Heart left ventricle (tissue), 13 donors: ENCODE measurements at regions not wholly inside any gene's neighbourhood (a gene's known extent, or its start where the extent isn't known, plus 50 kb on each side); places are given as distances from the start of the nearest gene placed in this dataset.

Experiments
- CTCF ChIP-seq, 12 donors: fragments of 200-600 bp; sonication (generic) in 4 of 12; IDR thresholded peaks; one replicate each; pipeline versions ENCODE4 v1.5.0 to v1.8.0; 2018 to 2022; ENCODE audit warnings: antibody characterized with exemption in 12 of 12, mild to moderate bottlenecking in 5 of 12
- POLR2A ChIP-seq, 2 donors: fragments of 450-650 bp; IDR thresholded peaks; one replicate each; pipeline ENCODE4 v1.6.1; 2017; ENCODE audit warnings: antibody characterized with exemption in 2 of 2, mild to moderate bottlenecking in 2 of 2, moderate library complexity in 2 of 2
- donor health status: ischemic (EF 13 %, LVEDD 7.1; RV severe dilation, severe dysfunction).
- donor health status: DM: no; HTN: yes; CAD: no.
- donor health status: DM: no; HTN: no; CAD: no.
- donor health status: ischemic (EF 25% LVEDD 6.9; RV normal size, moderate dysfunction).
- donor health status: ischemic (EF 25% LVEDD 5.7; RV mildly dilated, moderate dysfunction).
- donor health status: ischemic (EF 35%, LVEDD 5.7; RV mildly dilated, moderate dysfunction).
- donor health status: nonischemic (EF 11% LVEDD 7.7; RV severe dilation, severe dysfunction).
- donor health status: DM: yes; HTN: yes; CAD: no.
- donor health status: PGD.
- donor health status: ischemic (EF 29% LVEDD 5.4; RV normal size, mild dysfunction).
- donor health status: nonischemic (EF 23%, LVEDD 6.1; RV moderate dilation, normal function).

- TF ChIP-seq POLR2A (IDR thresholded peaks at IDR 0.05) = no peak
- no peak for TF ChIP-seq CTCF (IDR thresholded peaks at IDR 0.05)
These were observed 558.3 kb downstream of the PLCL1 start for GRCh38 chr2:198362740-198363139.
